SK-N-SH (cell line): ENCODE measurements at regions not wholly inside any gene's neighbourhood (a gene's known extent, or its start where the extent isn't known, plus 50 kb on each side); places are given as distances from the start of the nearest gene placed in this dataset.

ENCODE experiments used
- CTCF ChIA-PET: fragments of 300-600, 350-600 bp; formaldehyde crosslinking; extraction: SDS; loops from one replicate; lab custom pipeline; 2021; lab: Yijun Ruan, JAX
- POLR2A ChIA-PET: fragments of 350-600 bp; sonication (Branson Sonifier 250); formaldehyde crosslinking; extraction: SDS; loops from one replicate; lab custom pipeline; 2020; ENCODE audit warnings: antibody characterized with exemption, inconsistent platforms; lab: Yijun Ruan, JAX
- DNase-seq: peaks from one replicate; pipeline ENCODE4 v3.0.0; 2012
- H2AFZ ChIP-seq: fragments of 200-600 bp; sonication (generic); 2 replicates; pipeline ENCODE4 v1.8.1; 2016; ENCODE audit warnings: antibody characterized with exemption, mild to moderate bottlenecking, low read depth
- H3F3A ChIP-seq: fragments of 200-600 bp; sonication (generic); replicated peaks from 2 replicates; pipeline ENCODE3; 2016; ENCODE audit warnings: antibody characterized with exemption, mild to moderate bottlenecking; ENCODE audit not compliant: insufficient read depth
- H3K27ac ChIP-seq, 2 experiments: fragments of 200-500 bp in 1 of 2; fragments of 200-600 bp in 1 of 2; sonication (Bioruptor generic) in 1 of 2; sonication (generic), shearing (Covaris generic) in 1 of 2; 2 replicates each; pipeline versions ENCODE4 v1.5.1 to v1.6.1; 2014 to 2016; ENCODE audit warnings: low read depth in 2 of 2, inconsistent platforms in 1 of 2, low read length in 1 of 2, mild to moderate bottlenecking in 1 of 2, mixed read lengths in 1 of 2
- H3K27me3 ChIP-seq: fragments of 200-600 bp; sonication (generic), shearing (Covaris generic); 2 replicates; pipeline ENCODE4 v1.6.1; 2016; ENCODE audit warnings: mixed run types; ENCODE audit not compliant: insufficient read depth
- H3K36me3 ChIP-seq, 2 experiments: fragments of 200-500 bp in 1 of 2; fragments of 200-600 bp in 1 of 2; sonication (Bioruptor generic) in 1 of 2; sonication (generic) in 1 of 2; replicated peaks in 1 of 2; 2 replicates each; pipeline versions ENCODE3 to v1.5.1; 2014 to 2016; ENCODE audit warnings: low read length in 1 of 2, mild to moderate bottlenecking in 1 of 2; ENCODE audit not compliant: insufficient read depth in 2 of 2, control insufficient read depth in 1 of 2
- H3K4me1 ChIP-seq, 2 experiments: fragments of 200-500 bp in 1 of 2; fragments of 200-600 bp in 1 of 2; sonication (Bioruptor generic) in 1 of 2; sonication (generic), shearing (Covaris generic) in 1 of 2; 2 replicates each; pipeline versions ENCODE4 v1.5.1 to v1.6.1; 2014 to 2016; ENCODE audit warnings: low read depth in 1 of 2, low read length in 1 of 2, mixed run types in 1 of 2; ENCODE audit not compliant: insufficient read depth in 2 of 2, control insufficient read depth in 1 of 2
- H3K4me2 ChIP-seq: fragments of 200-600 bp; sonication (generic), shearing (Covaris generic); 2 replicates; pipeline ENCODE4 v1.6.1; 2017; ENCODE audit warnings: mixed run types
- H3K4me3 ChIP-seq, 2 experiments: fragments of 200-500 bp in 1 of 2; fragments of 200-600 bp in 1 of 2; sonication (Bioruptor generic) in 1 of 2; sonication (generic), shearing (Covaris generic) in 1 of 2; 2 replicates each; pipeline versions ENCODE4 v1.5.1 to v1.8.1; 2014 to 2016; ENCODE audit warnings: low read depth in 2 of 2, inconsistent platforms in 1 of 2, low read length in 1 of 2, mild to moderate bottlenecking in 1 of 2, mixed read lengths in 1 of 2, moderate library complexity in 1 of 2
- H3K79me2 ChIP-seq: fragments of 200-600 bp; sonication (generic); 2 replicates; pipeline ENCODE4 v1.8.1; 2017; ENCODE audit warnings: mild to moderate bottlenecking; ENCODE audit not compliant: insufficient read depth
- H3K9ac ChIP-seq: fragments of 200-600 bp; sonication (generic); 2 replicates; pipeline ENCODE4 v1.6.1; 2017; ENCODE audit warnings: mixed run types
- H3K9me2 ChIP-seq: fragments of 200-600 bp; sonication (generic); 2 replicates; pipeline ENCODE4 v1.6.1; 2017; ENCODE audit warnings: mixed run types
- H3K9me3 ChIP-seq: fragments of 200-600 bp; sonication (generic); 2 replicates; pipeline ENCODE4 v1.6.1; 2017; ENCODE audit warnings: mixed run types, mild to moderate bottlenecking, moderate library complexity
- H4K20me1 ChIP-seq: fragments of 200-600 bp; sonication (generic); 2 replicates; pipeline ENCODE4 v1.6.1; 2017; ENCODE audit warnings: mild to moderate bottlenecking, mixed run types; ENCODE audit not compliant: insufficient read depth
- CHD2 ChIP-seq: fragments of 150-350 bp; IDR thresholded peaks from 2 replicates; pipeline ENCODE4 v1.6.1; 2018; ENCODE audit warnings: low read length; ENCODE audit not compliant: partially characterized antibody
- EP300 ChIP-seq, 2 experiments: IDR thresholded peaks; 2 replicates each; pipeline versions ENCODE4 v1.4.0 to v1.6.1; 2012; ENCODE audit warnings: borderline replicate concordance in 1 of 2, low read depth in 1 of 2, low read length in 1 of 2
- EZH2phosphoT487 ChIP-seq: fragments of 200-600 bp; sonication (generic); IDR thresholded peaks from 2 replicates; pipeline ENCODE4 v1.6.1; 2017; ENCODE audit warnings: low read depth, mixed run types, mild to moderate bottlenecking, antibody characterized with exemption, moderate library complexity, borderline replicate concordance
- FOSL2 ChIP-seq: IDR thresholded peaks from 2 replicates; pipeline ENCODE4 v1.4.0; 2012; ENCODE audit warnings: low read depth, mild to moderate bottlenecking, moderate library complexity, borderline replicate concordance
- GATA2 ChIP-seq: sonication (generic); formaldehyde crosslinking; IDR thresholded peaks from 2 replicates; pipeline ENCODE4 v1.5.0; 2020; ENCODE audit warnings: mild to moderate bottlenecking, missing genetic modification reagents
- MEF2A ChIP-seq: IDR thresholded peaks from 2 replicates; pipeline ENCODE4 v1.4.0; 2012; ENCODE audit warnings: low read depth, borderline replicate concordance
- NFIC ChIP-seq: IDR thresholded peaks from 2 replicates; pipeline ENCODE4 v1.4.0; 2012; ENCODE audit warnings: borderline replicate concordance
- NRF1 ChIP-seq: IDR thresholded peaks from 2 replicates; pipeline ENCODE4 v1.6.1; 2012; ENCODE audit warnings: low read depth, mild to moderate bottlenecking, low read length
- POLR2AphosphoS5 ChIP-seq: IDR thresholded peaks from 2 replicates; pipeline ENCODE4 v1.6.1; 2012; ENCODE audit warnings: low read depth, low read length
- RCOR1 ChIP-seq: fragments of 150-350 bp; IDR thresholded peaks from 2 replicates; pipeline ENCODE4 v1.6.1; 2017; ENCODE audit warnings: antibody characterized with exemption, low read length
- RFX5 ChIP-seq: IDR thresholded peaks from 2 replicates; pipeline ENCODE4 v1.6.1; 2012; ENCODE audit warnings: mild to moderate bottlenecking, improper control_type of control experiment, low read length
- TAF1 ChIP-seq: IDR thresholded peaks from 2 replicates; pipeline ENCODE4 v1.6.1; 2012; ENCODE audit warnings: low read depth, mild to moderate bottlenecking, low read length, moderate library complexity, borderline replicate concordance
- YY1 ChIP-seq: IDR thresholded peaks from 2 replicates; pipeline ENCODE4 v1.4.0; 2012; ENCODE audit warnings: low read depth, mild to moderate bottlenecking
- WGBS: methylation state at CpG from one replicate; pipeline ENCODE4 v1.1.6; 2017; ENCODE audit warnings: low lambda C conversion rate; 5-methylcytosine and 5-hydroxymethylcytosine counted together
- TF ChIP-seq, protein P1 (sequence below): fragments of 150-350 bp; IDR thresholded peaks from 2 replicates; pipeline ENCODE4 v1.6.1; 2017; ENCODE audit warnings: antibody characterized with exemption, low read length, low read depth, borderline replicate concordance

DNA sequence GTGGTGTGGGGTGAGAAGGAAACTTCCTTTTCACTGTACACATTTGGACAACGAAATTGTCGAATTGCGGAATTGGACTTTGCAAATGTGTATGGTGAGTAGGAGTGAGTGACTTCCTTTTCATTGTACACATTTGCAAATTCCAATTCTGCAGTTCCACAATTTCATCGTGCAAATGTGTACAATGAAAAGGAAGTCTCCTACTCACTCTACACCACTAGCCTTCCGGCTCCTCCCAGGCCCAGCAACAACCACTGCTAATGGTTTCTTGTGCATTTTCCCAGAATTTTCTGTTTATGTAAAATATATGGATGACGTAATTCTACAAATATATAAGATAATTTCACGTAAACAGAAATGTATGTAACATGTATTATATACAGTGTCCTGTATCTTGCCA is 118.5 kb downstream of the ARL4A start:
- no peak overlapping the region for H2AFZ ChIP-seq
- WGBS, result 54% methylated on average over 7 of the region's 7 CpGs
- H3K27ac ChIP-seq, result no peak overlapping the region
- POLR2A ChIA-PET, result no interaction called here
- no peak overlapping the region for H3K9ac ChIP-seq
- no peaks in the 10 kb centered on the region for H3K79me2 ChIP-seq
- H3K4me3 ChIP-seq, result no peak overlapping the region
- H3K27me3 ChIP-seq, result no peaks in the 10 kb centered on the region; the same call in 1 of the 2 replicates
- no peaks in the 10 kb centered on the region for H3K4me1 ChIP-seq
- H3K9me2 ChIP-seq, result no peaks in the 10 kb centered on the region
- no peak for TF ChIP-seq CHD2
- no peak for TF ChIP-seq NRF1
- TF ChIP-seq, protein P1, sequence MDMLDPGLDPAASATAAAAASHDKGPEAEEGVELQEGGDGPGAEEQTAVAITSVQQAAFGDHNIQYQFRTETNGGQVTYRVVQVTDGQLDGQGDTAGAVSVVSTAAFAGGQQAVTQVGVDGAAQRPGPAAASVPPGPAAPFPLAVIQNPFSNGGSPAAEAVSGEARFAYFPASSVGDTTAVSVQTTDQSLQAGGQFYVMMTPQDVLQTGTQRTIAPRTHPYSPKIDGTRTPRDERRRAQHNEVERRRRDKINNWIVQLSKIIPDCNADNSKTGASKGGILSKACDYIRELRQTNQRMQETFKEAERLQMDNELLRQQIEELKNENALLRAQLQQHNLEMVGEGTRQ, result no peak
- no peak for TF ChIP-seq POLR2AphosphoS5
- no peak for TF ChIP-seq FOSL2
- no peak for TF ChIP-seq NFIC
- no peak for TF ChIP-seq YY1
- TF ChIP-seq MEF2A, result no peak
- H4K20me1 ChIP-seq, result no peaks in the 10 kb centered on the region
- CTCF ChIA-PET, result no interaction called here
- no peak overlapping the region for H3K4me2 ChIP-seq
- DNase-seq, result no peak
- no peaks in the 10 kb centered on the region for H3K36me3 ChIP-seq
- no peaks in the 10 kb centered on the region for H3K9me3 ChIP-seq
- H3F3A ChIP-seq, result no peaks in the 10 kb centered on the region

DNA sequence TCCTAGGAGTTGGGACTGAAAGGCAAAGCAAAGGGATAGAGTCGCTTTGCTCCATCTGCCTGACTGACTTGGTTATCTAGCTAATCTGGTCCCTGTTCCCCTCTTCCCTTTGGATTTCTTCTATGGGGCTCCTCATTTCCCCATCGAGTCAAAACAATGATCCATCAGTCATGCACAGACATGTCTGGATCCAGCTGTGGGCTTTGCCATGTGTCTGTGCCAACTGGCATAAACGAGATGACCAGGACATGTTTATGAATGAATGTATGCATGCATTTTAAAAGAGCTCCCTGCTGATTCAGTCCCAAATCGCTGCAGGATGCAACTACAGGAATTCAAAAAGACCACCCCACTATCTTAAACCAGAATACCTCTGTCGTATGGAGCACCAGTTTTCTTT is 122.0 kb downstream of the ARL4A start:
- Histone ChIP-seq H3K4me3 (no peak overlapping the region), H4K20me1 (no peaks in the 10 kb centered on the region), H3K9ac (no peak overlapping the region), H3K79me2 (no peaks in the 10 kb centered on the region), H3K36me3 (no peaks in the 10 kb centered on the region), H3K27me3 (no peaks in the 10 kb centered on the region; the same call in 1 of the 2 replicates), H3K9me3 (no peaks in the 10 kb centered on the region), H3K4me2 (no peak overlapping the region), H2AFZ (no peak overlapping the region), H3K27ac (no peak overlapping the region), H3K9me2 (no peaks in the 10 kb centered on the region), H3K4me1 (no peaks in the 10 kb centered on the region), H3F3A (no peaks in the 10 kb centered on the region)
- TF ChIP-seq EP300 (IDR thresholded peaks at IDR 0.05; ENCODE audit: borderline replicate concordance in 1 of 2, low read depth in 1 of 2, low read length in 1 of 2), result no peak
- TF ChIP-seq EZH2phosphoT487, result no peak
- no peak for TF ChIP-seq RFX5
- TF ChIP-seq GATA2 (CRISPR knock-in tag), result no peak
- TF ChIP-seq TAF1, result no peak
- TF ChIP-seq, protein P1, result no peak
- no peak for TF ChIP-seq RCOR1
- 8% methylated on average over 5 of the region's 5 CpGs for WGBS
- ChIA-PET POLR2A (no interaction called here), CTCF (no interaction called here)
- DNase-seq, result no peak
